ENCODE measurements at regions not wholly inside any gene's neighbourhood (a gene's known extent, or its start where the extent isn't known, plus 50 kb on each side); places are given as distances from the start of the nearest gene placed in this dataset.

GRCh38 chr17:77462553-77463497 lies 322.1 kb downstream of the SEC14L1 start:
- TF ChIP-seq CTCF (conservative IDR thresholded peaks at IDR 0.05) (no peak), ZFX (IDR thresholded peaks at IDR 0.05) (no peak)

Measured in C4-2B (cell line).